Endothelial cell of umbilical vein (primary cell): ENCODE measurements at regions not wholly inside any gene's neighbourhood (a gene's known extent, or its start where the extent isn't known, plus 50 kb on each side); places are given as distances from the start of the nearest gene placed in this dataset.

Source experiments
- CTCF ChIP-seq, 2 donors: IDR thresholded peaks; 1 replicate in 1 of 2; 2 replicates in 1 of 2; pipeline ENCODE4 v1.5.1; 2011; ENCODE audit warnings: low read length in 2 of 2, mild to moderate bottlenecking in 2 of 2, moderate library complexity in 2 of 2, control low read depth in 1 of 2, inconsistent platforms in 1 of 2, low read depth in 1 of 2; ENCODE audit not compliant: insufficient read depth in 1 of 2; ENCODE audit errors: extremely low read depth in 1 of 2
- EZH2 ChIP-seq: IDR thresholded peaks from 2 replicates; pipeline ENCODE4 v1.6.1; 2012; ENCODE audit warnings: borderline replicate concordance, low read depth, mild to moderate bottlenecking, moderate library complexity, low read length, inconsistent platforms; ENCODE audit not compliant: severe bottlenecking
- FOS ChIP-seq: IDR thresholded peaks from 2 replicates; pipeline ENCODE4 v1.6.1; 2011; ENCODE audit warnings: mild to moderate bottlenecking, low read length, moderate library complexity, borderline replicate concordance; ENCODE audit not compliant: insufficient read depth
- POLR2A ChIP-seq: IDR thresholded peaks from 2 replicates; pipeline ENCODE4 v1.6.1; 2012; ENCODE audit warnings: low read depth, mild to moderate bottlenecking, control low read depth, low read length

GRCh38 chr7:149377386-149377785 is 83.5 kb downstream of the ZNF777 start:
- TF ChIP-seq EZH2 (no peak), CTCF (IDR thresholded peaks at IDR 0.05; ENCODE audit: extremely low read depth in 1 of 2, insufficient read depth in 1 of 2, low read depth in 1 of 2, low read length in 2 of 2) (no peak), POLR2A (no peak), FOS (no peak)
